ENCODE measurements at regions not wholly inside any gene's neighbourhood (a gene's known extent, or its start where the extent isn't known, plus 50 kb on each side); places are given as distances from the start of the nearest gene placed in this dataset.
"Not testable (repeated sequence)": the region's sequence is repeated elsewhere in the genome, so short reads cannot be mapped to it uniquely, and the experiment has no call there.

DNA sequence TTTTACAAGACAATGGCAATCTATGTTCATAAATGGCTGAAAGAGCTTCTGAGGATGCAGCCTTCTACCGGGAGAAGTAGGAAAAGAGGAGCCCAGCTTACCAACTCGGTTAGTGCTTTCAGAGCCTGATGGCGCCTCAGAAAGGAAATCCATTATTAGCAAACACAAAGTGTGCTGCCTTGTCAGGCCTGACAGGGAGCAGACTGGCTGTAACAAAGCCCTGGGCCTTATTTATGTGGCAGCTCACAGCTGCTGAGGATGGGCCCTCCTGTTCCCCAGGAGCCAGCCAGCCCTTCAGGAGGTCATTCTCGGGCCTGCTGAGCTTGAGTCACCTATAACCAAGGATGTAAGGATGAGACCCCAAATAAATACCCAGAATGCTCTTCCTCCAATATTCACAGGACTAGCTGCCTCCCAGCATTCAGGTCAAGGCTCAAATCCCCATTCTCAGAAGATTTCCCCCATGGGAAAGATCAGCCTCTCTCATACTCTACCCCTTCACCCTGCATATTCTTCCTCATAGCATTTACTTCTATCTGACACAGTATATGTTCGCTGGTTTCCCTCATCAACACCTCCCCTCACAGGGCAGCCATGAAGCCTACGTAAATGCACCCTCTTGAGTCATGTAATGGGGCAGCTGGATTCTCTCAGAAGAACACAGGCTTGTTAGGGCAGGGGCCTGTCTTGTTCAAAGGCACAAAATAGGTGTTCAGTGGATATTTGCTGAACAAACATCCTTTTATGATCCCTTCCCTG lies 227.0 kb upstream of the RASGEF1B start:
- DNase-seq, result no peak

DNA sequence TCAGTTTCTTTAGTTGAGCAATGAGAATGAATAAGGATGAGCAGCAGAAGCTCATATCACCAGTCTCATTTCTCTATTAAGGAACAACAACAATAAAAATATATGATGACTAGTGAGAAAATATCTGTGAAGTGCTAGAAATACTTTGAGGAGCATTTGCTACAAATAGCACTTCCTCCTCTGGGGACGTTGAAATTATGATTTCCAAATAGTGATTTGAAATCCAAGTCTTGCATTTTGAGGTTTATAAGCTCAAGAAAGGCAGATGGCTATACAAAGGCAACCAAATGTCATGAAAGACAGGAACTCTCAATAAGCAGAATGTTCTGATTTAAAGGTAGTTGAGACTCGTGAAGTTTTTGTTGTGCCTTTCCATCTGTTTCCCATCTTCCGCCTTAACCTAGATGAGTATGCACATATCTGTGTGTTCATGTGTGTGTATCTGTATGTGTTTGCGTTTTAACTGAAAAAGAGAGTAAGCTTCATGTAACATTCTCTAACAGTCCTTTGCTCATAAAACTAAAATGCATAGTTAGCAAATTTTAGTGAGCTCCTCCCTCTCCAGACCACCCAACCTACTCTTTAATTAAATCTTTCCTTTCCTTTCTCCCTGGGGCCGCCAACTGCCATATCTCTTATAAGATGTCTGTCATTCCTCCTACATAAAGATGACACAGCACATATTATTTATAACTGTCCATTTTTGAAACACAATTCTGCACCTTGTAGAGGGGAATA lies 222.6 kb upstream of the RASGEF1B start:
- DNase-seq, result no peak

DNA sequence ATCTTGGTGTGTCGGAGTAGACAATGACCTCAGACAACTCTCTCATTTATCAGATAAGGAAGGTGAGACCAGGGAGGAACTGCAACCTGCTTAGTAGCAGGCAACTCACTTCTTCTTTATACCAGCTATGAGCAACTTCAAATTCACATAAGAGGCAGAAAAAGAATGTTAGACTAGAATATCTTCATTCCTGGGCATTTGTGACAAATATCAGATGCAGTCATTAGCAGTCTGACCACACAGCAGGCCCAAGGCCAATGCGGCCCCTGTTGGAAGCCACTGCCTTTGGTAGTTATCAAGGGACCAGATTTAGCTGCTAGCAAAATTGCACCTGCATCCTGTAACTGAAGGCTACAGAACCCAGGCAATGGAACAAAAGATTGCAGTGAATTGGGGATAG lies 219.2 kb upstream of the RASGEF1B start:
- DNase-seq, result no peak

DNA sequence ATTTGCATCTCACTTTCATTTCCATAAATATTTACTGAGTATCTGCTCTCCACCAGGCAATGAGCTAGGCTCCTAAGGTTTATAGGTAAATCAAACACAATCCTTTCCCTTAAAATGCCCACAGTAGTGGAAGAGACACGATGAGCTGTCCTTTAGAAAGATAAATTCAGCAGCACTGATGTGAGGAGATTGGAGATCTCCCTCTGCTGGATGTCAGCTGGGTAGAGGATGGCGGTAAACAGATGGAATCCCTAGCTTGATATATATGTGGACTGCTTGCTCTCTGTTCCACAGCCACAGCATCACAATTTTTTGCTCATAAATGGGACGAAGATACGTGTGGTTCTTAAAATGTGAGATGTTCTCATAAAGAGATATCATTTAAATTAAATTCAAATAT lies 216.4 kb upstream of the RASGEF1B start:
- DNase-seq, result no peak

DNA sequence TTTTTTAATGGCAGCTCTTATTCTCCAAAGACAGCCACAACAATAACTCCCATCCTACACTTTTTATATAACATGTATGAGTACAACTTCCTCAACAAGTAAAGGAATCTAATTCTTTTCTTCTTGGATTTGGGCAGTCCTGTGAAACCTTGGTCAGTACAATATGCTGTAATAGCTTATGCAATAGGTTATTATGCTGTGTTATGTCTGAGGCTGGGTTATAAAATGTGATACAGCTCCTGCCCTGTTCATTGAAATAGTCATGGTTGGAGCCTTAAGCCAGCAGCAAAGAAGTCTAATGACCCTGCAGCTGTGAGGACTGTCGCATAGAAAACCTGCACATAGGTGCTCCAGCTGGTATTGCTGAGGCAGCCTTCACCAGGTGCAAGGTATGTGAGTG lies 215.8 kb upstream of the RASGEF1B start:
- no peak for DNase-seq

DNA sequence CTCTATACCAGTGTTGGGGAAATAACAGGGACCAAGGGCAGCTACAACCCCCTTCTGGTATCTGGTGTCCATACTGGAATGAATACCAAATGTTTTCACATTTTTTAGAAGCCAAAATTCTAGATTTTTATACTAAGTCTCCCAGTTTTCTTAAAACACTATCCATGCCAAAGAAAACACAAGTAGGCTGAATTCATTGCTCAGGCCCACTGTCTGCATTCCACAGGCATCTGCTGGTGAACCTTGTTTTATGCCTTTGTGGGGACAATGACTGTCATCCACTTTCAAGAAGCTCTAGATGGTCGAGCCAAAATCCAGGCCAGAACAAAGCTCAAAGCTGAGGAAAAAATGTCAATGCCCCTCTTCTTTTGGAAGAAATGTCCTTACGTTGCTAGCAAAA lies 213.4 kb upstream of the RASGEF1B start:
- DNase-seq, result no peak

DNA sequence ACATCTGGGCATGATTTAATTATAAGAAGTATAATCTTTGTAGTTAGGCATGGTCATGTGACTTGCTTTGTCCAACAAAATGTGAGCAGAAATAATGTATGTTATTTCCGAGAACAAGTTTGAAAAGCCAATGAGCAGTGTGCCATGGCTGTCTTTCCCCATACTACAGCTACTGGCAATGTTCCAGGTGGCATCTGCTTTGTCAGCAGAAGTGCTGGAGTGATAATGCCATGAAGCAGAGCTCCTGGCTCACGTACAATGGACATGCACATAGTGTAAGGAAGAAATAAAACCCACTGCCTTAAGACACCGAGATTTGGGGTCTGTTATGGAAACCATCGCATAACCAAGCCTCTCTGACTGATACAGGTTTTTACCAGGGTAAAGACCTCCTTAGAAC lies 212.6 kb upstream of the RASGEF1B start:
- no peak for DNase-seq

DNA sequence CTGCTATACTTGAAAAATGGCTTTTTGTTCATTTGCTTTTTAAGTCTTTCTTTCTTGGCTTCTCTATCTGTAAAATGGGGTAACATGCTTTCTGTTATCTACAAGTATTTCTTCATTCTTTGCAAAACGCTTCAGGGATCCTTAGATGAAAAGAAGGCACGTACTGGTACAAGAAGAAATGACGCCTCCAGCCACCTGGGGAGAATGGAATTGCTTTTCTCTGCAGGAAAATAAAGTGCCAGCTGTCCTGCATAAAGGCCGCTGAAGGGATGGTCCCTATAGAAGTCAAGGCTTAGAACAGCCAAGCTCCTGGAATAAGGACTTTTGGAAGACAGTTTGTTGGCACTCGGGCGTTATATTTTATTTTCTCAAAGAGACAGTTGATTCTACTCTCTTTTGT lies 210.8 kb upstream of the RASGEF1B start:
- no peak for DNase-seq

DNA sequence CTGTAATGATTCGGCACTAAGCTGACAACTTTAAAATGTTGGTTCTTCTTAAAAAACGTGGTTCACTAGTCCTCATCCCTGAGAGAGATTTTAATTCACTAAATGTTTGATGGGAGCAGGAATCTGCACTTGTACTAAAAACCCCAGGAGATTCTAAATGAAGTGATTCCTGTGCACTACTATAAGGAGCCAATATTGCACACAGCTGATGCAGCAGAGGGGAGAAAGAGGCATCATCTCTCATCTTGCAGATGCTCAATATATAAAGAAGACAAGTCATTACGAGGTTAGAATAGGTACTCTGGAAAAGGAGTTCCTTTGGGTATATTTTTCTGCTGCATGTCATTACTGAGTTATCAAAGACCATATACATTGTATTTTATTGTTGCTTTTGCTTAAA lies 207.6 kb upstream of the RASGEF1B start:
- DNase-seq, result no peak

DNA sequence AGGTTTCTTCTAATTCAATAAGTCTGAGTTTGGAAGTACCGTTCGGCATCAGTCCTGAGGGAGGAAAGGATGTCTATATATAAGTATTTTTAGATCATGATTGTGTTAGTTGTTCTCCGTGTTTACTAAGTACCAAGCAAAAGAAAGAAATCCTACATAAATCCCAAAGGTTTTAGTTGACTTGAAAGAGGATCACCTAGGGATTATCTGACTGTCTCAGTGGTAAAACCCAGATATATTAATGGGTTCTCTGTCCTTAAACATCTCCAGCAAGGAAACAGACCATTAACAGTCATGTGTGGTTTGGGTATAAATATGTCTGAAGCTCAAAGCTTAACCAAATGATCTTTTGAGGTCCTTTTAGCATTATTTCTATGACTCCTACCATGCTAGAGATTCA lies 207.1 kb upstream of the RASGEF1B start:
- DNase-seq, result no peak

DNA sequence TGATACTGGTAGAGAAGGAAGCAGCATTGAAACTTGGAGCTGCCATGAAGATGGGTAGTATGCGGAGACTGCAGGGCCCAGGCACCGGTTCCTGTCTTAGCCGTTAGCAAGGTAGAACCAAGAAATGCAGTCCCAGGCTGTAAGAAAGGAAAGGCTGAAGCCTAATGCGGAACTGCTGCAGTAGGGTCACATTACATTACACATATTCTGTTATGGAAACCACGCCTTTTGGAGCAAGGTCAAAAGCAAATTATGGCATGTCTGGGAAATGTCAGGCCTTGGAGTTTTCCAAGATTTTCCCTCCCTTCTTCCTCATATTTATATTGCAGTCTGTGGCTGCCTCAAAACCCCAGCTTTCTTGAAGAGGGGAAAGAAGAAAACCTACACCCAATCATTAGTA lies 204.8 kb upstream of the RASGEF1B start:
- no peak for DNase-seq

DNA sequence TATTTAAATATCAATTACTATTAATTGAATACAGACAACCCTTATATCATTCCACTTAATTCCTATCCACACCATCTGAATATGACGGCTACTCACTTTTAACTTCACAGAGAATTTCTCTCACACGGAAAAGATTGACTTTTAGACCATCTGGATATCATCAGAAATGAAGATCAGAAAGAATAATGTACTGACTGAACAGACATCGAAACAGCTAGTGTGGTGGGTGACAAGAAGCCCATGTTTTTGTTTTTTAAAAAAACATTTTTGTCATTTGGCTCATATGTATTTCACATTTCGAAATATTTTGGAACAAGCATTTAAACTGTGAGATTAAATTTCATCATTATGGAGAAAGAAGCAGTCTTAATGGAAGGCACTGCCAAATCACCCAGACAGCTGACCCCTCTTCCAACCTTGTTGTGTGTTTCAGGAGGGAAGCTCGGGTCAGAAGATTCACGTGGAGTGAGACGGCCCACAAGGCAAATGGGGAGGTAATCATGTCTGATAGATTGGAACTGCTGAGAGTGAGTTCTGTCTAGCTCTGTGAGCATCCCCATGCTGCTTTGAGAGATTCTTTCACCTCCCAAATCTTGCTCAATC lies 204.2 kb upstream of the RASGEF1B start:
- DNase-seq, result no peak

DNA sequence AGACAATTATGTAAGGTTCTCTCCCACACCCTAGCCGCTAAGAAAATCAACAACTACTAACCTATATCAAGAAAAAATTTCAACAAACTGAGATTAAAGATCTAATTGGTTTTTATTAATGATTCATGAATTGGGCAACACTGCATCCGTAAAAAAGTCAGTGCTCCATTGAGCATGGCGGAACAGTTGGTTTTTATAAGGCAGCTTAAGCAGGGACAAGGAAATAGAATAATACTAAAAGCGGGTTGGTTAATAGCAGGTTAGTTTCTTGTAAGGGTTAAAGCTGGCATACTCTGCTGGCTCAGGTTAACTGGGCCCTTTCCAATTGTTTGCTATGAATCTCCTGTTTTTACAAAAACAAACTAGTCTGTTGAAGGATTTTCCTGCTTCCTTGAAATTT lies 202.3 kb upstream of the RASGEF1B start:
- DNase-seq, result no peak

DNA sequence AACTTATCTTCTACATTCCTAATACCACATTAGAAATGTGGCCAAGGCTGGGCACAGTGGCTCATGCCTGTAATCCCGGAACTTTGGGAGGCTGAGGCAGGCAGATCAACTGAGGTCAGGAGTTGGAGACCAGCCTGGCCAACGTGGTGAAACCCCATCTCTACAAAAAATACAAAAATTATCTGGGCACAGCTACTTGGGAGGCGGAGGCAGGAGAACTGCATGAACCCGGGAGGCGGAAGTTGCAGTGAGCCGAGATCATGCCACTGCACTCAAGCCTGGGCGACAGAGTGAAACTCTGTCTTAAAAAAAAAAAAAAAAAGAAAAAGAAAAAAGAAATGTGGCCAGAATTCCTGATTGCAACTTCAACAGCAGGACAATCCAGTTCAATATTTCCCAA lies 196.6 kb upstream of the RASGEF1B start:
- DNase-seq, result not testable (repeated sequence)

DNA sequence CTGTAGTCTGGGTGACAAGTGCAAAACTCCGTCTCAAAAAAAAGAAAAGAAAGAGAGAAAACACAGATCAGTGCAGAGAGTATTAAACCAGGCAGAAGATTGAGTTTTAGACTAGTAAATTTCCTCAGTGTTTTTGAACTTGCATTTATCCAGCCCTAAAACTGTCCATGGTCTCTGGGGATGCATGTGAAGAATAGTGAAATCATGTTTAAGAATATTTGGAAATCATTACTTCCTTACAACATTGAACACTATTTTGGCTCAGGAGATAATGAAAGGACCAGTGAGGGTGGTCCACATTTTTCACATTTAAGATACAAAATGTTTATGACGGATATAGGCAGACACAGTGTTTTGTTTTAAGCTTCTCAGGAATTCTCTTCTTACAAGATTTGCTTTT lies 195.8 kb upstream of the RASGEF1B start:
- no peak for DNase-seq

DNA sequence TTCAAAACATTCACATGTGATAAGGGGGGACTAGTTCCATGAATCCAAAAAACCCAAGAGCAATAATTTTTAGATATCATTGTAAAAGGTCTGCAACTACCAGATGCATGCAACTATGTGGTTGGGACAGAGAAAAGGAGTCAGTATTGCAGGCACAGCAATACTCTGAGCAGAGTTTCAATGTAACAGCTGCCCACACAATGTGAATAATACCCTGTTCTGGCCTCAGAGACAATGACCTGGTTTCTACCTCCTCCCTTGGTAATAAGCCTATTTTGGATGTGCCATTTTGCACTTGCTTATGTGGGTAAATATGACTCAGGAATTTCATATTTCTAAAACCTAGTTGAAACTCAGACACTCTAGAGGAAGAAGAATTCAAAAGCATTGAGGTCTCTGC lies 194.8 kb upstream of the RASGEF1B start:
- no peak for DNase-seq

DNA sequence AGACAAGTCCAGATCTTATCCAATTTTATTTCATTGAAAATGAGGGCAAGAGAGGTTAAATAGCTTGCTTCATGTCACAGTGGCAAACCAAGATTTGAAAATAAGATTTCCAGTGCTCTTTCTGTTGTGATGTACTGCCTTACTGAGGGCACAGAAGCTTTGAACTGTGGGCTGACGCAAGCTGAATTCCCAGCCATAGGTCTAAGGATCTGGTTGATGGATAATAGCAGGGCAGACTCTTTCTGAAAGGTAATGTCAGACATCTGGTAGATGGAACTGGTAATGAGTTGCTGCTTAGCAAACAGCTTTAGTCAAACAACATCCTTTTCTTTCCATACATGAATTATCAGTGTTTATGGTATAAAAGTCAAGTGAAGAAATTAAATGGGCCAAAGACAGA lies 193.9 kb upstream of the RASGEF1B start:
- no peak for DNase-seq

DNA sequence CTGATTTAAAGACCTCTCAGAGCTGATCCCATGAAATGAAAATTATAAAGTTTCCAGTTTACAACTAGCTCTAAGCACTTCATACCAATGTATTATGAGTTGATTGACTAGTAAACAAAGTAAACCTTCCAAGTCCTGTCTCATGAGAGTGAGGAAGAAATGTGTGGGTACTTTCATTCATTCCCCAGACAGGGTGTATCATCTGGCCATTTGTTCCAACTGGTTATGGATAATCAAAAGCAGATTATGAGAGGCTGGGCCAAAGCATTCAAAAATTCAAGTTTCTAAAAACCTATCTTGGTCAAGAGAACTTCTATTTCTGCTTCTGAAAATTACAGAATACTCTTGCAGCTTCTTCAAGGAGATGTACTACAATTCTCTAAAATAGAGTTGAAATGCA lies 193.3 kb upstream of the RASGEF1B start:
- no peak for DNase-seq

DNA sequence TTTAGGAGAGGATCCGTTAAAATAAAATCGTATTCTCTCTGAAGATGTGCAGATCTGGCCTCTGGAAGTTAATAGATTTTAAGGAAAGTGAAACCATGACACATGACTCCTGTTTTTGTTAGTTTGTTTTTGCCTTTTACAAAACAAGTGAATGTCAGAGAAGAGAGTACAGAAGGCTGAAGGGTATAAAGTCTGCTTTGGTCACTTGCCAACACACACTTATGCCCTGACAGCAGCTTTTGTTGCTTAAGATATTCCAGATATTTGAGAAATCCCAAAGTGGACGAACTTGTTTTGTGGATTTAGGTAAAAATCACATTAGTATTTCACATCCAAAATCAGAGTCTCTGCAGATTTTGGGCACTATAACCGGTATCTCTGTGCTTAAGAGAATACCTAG lies 192.4 kb upstream of the RASGEF1B start:
- no peak for DNase-seq

DNA sequence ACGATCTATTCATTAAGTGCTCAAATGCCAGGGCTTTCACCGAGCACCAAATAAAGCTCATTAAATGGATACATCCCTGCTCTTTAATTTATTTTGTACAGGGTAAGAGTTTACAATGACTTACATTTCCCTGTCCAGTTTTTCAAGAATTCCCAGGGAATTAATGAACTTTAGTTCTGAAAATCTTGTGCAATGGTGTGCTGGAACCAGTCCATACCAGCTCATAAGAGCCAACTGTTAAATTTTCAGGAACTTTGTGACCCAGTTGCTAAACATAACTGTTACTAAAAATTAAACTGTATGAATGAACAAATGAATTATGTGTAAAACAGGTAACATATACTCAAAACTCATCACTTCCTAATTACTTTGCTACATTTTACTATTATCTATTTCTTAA lies 191.7 kb upstream of the RASGEF1B start:
- DNase-seq, result no peak

DNA sequence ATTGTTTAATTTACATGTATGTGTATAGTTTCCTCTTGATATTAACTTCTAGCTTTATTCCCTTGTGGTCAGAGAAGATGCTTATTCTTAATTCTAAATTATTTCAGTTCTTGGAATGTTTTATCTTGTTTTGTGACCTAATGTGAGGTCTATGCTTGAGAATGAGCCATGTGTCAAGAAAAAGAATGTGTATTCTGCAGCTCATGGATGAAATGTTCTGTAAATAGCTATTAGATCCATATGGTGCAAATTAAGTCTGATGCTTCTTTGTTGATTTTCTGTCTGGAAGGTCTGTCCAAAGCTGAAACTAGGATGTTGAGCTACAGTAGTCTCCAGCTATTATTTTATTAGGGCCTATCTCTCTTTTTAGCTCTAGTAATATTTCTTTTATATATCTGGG lies 187.3 kb upstream of the RASGEF1B start:
- DNase-seq, result no peak

DNA sequence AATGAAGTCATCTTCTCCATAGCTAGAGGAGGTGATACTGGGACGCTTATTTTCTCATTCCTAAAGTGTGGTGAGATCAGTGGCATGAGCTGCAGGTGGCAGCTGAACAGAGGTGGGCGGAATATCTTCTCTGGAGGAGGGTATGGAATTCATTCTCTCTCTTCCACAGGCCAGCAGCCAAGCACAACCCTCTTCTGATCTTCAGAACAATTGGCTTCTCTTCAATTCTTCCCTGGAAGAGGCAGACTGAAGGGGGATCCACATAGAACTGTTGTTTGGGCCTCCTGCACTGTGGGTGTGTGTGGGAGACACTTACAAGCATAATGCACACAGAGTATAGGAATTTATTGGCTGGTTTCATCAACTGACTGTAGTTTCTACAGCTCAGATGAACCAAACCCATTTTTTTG lies 180.4 kb upstream of the RASGEF1B start:
- DNase-seq, result no peak

DNA sequence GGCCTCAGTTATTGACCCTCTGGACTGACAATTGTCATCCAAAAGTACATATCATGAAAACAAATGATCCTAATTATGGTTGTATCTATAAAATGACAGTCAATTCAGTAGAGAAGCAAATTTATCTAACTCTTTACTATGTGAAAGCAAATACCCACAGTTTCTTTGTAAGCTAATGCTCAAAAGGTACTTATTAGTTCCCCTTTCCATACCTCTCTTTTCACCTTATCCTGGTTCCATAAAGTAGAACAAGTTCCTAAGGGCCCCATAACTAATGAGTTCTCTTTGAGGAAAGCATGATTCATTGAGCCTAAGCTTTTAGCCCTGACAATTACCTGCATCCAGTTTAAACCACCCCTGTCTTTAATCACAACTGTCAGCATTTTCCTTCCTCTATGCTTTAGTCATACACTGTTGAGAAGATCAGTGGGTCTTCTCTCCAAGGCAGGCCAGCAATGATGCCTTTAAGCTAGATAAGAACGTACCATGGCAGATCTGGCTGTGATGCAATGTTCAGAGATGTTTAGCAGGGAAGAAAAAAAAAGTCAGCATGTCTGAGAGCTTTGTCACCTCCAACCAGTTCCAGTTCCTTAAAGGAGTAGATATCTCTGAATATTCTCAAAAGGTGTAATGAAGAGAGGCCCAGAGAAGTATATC lies 179.7 kb upstream of the RASGEF1B start:
- DNase-seq, result no peak

All from fibroblast of skin of right quadriceps (primary cell).